IPS-18c (cell line): ENCODE measurements at regions not wholly inside any gene's neighbourhood (a gene's known extent, or its start where the extent isn't known, plus 50 kb on each side); places are given as distances from the start of the nearest gene placed in this dataset.
"Not testable (repeated sequence)": the region's sequence is repeated elsewhere in the genome, so short reads cannot be mapped to it uniquely, and the experiment has no call there.

ENCODE experiments used
- H3K4me3 ChIP-seq: 2 replicates; pipeline ENCODE4 v1.7.0; 2013; ENCODE audit warnings: low read depth, mild to moderate bottlenecking, low read length, moderate library complexity; ENCODE audit not compliant: insufficient read depth
- H3K9me3 ChIP-seq: one replicate; pipeline ENCODE4 v1.6.1; 2013; ENCODE audit warnings: mild to moderate bottlenecking, low read length, moderate library complexity; ENCODE audit not compliant: control insufficient read depth, insufficient read depth

DNA sequence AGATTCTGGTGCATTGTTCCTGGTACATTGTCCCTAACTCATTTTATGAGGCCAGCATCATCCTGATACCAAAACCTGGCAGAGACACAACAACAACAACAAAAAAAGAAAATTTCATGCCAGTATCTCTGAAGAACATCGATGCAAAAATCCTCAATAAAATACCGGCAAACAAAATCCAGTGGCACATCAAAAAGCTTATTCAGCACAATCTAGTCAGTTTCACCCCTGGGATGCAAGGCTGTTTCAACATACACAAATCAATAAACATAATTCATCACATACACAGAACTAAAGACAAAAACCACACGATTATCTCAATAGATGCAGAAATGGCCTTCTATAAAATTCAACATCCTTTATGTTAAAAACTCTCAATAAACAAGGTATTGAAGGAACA lies 477.4 kb downstream of the SOCS6 start:
- not testable (repeated sequence) for H3K9me3 ChIP-seq

DNA sequence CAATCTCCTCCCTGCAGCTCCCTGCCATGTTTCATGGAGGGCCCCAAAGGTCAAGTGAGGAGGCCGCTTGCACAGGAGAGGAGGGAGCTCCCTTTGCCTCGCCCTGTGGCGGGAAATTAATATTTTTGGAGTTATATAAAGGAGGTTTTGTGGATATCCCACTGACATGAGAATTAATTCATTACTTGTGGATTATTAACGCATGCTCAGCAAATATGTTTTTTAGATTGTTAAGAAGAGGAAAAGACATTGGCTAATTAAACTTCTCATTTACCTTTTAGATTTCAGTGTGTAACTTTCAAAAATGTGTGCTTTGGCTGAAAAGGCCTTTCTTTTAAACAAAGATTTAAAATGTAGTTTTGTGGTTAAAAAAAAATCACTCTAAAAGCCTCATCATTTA lies 474.0 kb downstream of the SOCS6 start:
- Histone ChIP-seq H3K4me3 (no peak overlapping the region), H3K9me3 (no peaks in the 10 kb centered on the region)

More for the DNA sequence above, 477.4 kb downstream of the SOCS6 start:
- not testable (repeated sequence) for H3K4me3 ChIP-seq

DNA sequence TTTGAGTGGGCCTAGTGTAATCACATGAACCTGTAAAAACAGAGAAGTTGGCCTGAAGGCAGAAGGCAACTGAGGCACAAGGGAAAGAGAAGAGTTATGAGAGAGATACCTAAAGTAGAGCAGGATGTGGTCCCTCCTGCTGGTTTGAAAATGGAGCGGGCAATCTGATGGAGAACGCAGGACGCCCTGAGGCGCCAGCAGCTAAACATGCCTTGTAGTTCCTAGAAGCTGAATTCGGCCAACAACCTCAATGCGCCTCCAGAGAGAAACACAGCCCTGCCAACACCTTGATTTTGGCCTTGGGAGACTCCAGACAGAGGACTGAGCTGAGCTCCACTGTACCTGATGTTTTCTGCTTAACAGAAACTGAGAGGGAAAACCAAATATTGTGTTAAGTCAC lies 469.9 kb downstream of the SOCS6 start:
- no peaks in the 10 kb centered on the region for H3K9me3 ChIP-seq
- H3K4me3 ChIP-seq, result no peak overlapping the region

DNA sequence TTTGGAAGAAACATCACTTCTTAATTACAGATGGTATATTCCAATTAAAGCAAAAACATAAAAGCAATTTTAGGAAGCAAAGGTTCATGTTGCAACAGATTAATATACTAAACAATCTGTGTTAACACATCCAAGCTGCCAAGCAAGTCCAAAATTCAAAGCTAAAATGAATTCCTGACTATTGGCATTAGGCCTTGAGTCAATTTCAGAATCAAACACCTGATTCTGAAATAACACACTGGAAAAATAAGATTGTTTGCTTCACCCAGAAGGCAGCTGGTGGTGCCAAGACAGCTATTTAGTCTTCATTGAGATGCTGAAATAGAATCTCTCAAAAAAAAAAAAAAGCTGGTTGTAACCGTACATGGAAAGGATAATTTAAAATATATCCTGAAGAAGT lies 465.6 kb downstream of the SOCS6 start:
- no peak overlapping the region for H3K4me3 ChIP-seq
- no peaks in the 10 kb centered on the region for H3K9me3 ChIP-seq

GRCh38 chr18:70732916-70733315 lies 444.1 kb downstream of the SOCS6 start:
- no peak overlapping the region for H3K4me3 ChIP-seq
- peaks cover 4% of the 10 kb centered on the region for H3K9me3 ChIP-seq

- Histone ChIP-seq H3K9me3 (peaks cover 4% of the 10 kb centered on the region), H3K4me3 (no peak overlapping the region)
Measured at GRCh38 chr18:70732188-70732587, 443.3 kb downstream of the SOCS6 start.

- Histone ChIP-seq H3K9me3 (no peaks in the 10 kb centered on the region), H3K4me3 (no peak overlapping the region)
Measured at GRCh38 chr18:70720607-70721006, 431.8 kb downstream of the SOCS6 start.

- Histone ChIP-seq H3K4me3 (no peak overlapping the region), H3K9me3 (no peaks in the 10 kb centered on the region)
Measured at GRCh38 chr18:70709720-70710119, 420.9 kb downstream of the SOCS6 start.

DNA sequence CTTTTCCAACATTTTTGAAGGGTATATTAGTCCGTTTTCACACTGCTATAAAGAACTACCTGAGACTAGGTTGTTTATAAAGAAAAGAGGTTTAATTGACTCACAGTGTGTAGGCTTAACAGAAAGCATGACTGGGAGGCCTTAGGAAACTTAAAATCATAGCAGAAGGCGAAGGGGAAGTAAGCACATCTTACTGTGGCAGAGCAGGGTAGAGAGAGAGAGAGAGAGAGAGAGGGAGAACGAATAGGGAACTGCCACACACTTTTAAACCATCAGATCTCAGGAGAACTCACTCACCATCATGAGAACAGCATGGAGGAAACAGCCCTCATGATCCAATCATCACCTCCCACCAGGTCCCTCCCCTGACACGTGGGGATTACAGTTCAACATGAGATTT lies 420.3 kb downstream of the SOCS6 start:
- Histone ChIP-seq H3K4me3 (no peak overlapping the region), H3K9me3 (no peaks in the 10 kb centered on the region)

- Histone ChIP-seq H3K4me3 (no peak overlapping the region), H3K9me3 (no peaks in the 10 kb centered on the region)
Measured at GRCh38 chr18:70705831-70706416, 417.1 kb downstream of the SOCS6 start.

DNA sequence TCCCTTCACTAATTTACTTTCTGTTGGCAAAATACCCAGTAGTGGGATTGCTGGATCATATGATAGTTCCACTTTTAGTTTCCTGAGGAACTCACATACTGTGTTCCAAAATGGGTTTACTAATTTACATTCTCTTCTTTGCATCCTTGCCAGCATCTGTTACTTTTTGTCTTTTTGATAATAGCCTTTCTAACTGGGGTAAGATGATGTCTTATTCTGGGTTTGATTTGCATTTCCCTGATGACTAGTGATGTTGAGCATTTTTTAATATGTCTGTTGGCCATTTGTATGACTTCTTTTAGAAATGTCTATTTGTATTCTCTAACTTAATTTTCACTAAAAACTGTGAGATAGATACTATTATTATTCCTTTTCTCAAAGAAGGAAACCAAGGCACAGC lies 411.7 kb downstream of the SOCS6 start:
- Histone ChIP-seq H3K9me3 (no peaks in the 10 kb centered on the region), H3K4me3 (no peak overlapping the region)

GRCh38 chr18:70698574-70698973 lies 409.7 kb downstream of the SOCS6 start:
- no peak overlapping the region for H3K4me3 ChIP-seq
- H3K9me3 ChIP-seq, result no peaks in the 10 kb centered on the region

GRCh38 chr18:70693246-70693645 lies 404.4 kb downstream of the SOCS6 start:
- H3K4me3 ChIP-seq, result no peak overlapping the region
- no peaks in the 10 kb centered on the region for H3K9me3 ChIP-seq

DNA sequence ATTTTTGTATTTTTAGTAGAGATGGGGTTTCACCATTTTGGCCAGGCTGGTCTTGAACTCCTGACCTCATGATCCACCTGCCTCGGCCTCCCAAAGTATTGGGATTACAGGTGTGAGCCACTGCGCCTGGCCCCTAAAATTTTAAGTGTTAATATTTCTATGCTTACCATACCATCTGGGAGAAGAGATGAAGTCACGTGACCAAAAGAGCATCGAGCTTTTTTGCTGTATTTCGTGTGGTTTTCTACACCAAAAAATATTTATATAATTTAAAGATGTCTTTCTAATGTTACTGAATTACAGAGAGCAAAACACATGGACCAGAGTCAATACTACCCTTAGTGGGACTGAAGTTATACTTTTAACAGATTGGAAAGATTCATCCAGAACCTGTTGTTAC lies 400.9 kb downstream of the SOCS6 start:
- not testable (repeated sequence) for H3K9me3 ChIP-seq, H3K4me3 ChIP-seq

DNA sequence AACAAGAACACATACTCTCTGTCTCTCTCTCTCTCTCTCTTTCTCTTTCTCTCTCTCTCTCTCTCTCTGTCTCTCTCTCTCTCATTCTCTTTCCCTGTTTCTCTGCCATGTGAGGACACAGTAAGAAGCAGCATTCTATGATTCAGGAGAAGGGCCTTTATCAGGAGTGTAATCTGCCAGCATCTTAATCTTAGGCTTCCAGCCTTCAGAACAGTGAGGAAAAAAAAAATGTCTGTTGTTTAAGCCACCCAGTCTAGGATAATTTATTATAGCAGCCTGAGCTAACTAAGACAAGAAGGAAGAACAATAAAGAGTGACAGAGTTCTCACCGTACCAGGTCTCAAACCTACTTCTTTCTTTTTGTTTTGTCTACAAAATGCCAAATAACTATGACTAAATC lies 399.4 kb downstream of the SOCS6 start:
- Histone ChIP-seq H3K9me3 (no peaks in the 10 kb centered on the region), H3K4me3 (no peak overlapping the region)

DNA sequence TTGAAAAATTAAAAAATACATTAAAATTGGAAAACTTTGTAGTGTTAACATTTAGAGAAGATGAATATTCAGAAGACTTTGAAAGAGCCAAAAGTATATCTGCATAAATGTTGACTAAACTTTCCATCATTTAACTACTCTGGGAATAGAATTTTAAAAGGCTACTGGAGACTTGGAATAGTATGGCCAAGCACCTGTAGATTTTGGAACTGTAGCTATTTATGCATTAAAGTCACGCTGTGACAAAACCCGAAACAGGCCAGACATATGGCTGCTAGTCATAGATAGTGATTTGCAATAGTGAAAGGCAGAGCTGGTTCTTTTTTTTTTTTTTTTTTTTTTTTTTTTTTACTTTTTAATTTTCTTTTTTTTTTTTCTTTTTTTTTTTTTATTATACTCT lies 396.0 kb downstream of the SOCS6 start:
- H3K9me3 ChIP-seq, result no peaks in the 10 kb centered on the region
- H3K4me3 ChIP-seq, result no peak overlapping the region

GRCh38 chr18:70683263-70683662 lies 394.4 kb downstream of the SOCS6 start:
- H3K4me3 ChIP-seq, result no peak overlapping the region

DNA sequence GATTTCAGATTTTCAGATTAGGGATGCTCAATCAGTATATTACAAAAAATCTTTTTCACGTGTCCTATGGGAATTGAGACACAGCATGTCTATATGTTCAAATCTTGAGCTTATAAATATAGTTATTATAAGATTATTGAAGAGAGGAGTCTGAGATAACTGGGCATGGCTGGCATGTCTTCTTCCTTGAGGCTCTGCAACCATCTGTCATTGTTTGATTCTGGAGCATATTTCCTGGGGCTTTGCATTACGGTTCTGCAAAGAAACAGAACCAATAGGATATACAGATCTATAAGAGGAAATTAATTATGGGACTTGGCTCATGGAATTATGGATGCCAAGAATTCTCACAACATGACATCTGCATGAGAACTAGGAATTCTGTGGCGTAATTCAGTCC lies 386.1 kb downstream of the SOCS6 start:
- Histone ChIP-seq H3K9me3 (no peaks in the 10 kb centered on the region), H3K4me3 (no peak overlapping the region)

More at GRCh38 chr18:70683263-70683662, 394.4 kb downstream of the SOCS6 start:
- no peaks in the 10 kb centered on the region for H3K9me3 ChIP-seq

GRCh38 chr18:70673831-70674230 lies 385.0 kb downstream of the SOCS6 start:
- no peaks in the 10 kb centered on the region for H3K9me3 ChIP-seq
- H3K4me3 ChIP-seq, result no peak overlapping the region
